HFF-Myc (cell line): ENCODE measurements at regions not wholly inside any gene's neighbourhood (a gene's known extent, or its start where the extent isn't known, plus 50 kb on each side); places are given as distances from the start of the nearest gene placed in this dataset.

Source experiments
- DNase-seq: peaks from one replicate; pipeline ENCODE4 v3.0.0-alpha.2; 2011; ENCODE audit warnings: low read depth; ENCODE audit errors: extremely low read depth
- H3K4me3 ChIP-seq: replicated peaks from 2 replicates; pipeline ENCODE4 v1.5.1; 2011; ENCODE audit warnings: low read depth, mild to moderate bottlenecking, control low read depth, low read length
- TF ChIP-seq, protein P1 (sequence below): IDR thresholded peaks from 2 replicates; pipeline ENCODE4 v1.5.1; 2012; ENCODE audit warnings: mild to moderate bottlenecking, low read depth, low read length, control low read depth; ENCODE audit errors: missing control alignments

DNA sequence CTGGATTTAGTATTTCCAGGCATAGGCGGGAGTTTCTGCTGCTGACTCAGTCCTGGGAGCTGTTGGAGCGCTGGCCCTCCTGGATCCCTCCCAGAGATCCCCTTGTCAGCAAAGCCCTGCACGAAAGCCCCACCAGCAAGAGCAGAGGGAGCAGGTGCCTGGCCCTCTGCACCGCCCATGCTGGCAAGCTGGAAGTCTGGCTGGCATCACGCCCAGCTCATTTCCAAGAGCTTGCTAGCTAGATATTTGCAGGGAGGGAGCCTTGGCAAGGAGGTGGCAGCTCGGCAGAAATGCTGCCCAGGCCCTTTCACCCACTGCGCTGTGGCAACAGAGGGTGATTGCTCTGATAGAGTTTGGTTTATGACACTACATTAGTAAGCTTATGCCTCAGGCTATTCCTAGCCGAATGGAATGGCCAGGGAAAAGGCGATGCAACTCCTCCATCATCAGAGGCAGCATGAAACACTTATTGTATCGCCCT lies 193.9 kb downstream of the EMP1 start:
- TF ChIP-seq, protein P1, sequence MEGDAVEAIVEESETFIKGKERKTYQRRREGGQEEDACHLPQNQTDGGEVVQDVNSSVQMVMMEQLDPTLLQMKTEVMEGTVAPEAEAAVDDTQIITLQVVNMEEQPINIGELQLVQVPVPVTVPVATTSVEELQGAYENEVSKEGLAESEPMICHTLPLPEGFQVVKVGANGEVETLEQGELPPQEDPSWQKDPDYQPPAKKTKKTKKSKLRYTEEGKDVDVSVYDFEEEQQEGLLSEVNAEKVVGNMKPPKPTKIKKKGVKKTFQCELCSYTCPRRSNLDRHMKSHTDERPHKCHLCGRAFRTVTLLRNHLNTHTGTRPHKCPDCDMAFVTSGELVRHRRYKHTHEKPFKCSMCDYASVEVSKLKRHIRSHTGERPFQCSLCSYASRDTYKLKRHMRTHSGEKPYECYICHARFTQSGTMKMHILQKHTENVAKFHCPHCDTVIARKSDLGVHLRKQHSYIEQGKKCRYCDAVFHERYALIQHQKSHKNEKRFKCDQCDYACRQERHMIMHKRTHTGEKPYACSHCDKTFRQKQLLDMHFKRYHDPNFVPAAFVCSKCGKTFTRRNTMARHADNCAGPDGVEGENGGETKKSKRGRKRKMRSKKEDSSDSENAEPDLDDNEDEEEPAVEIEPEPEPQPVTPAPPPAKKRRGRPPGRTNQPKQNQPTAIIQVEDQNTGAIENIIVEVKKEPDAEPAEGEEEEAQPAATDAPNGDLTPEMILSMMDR: no peak
- no peak overlapping the region for H3K4me3 ChIP-seq
- DNase-seq: no peak

DNA sequence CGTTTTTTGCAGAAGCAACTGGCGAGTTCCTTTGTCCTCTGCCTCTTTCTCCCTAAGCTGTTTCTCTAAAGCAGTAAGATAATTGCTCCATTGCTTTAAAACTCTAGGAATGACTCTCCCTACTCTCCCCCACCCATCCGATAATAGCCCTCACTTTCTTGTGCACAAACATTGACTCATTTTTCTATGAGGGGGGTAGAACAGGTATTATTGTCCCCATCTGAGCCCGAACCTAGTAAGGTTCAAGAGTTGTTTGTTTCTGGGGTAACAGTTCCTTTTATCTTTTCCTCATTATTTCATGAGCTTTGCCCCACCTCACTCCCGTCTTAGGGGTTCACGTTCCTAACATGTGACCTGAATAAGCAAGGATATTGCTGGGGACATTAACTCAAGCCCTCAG lies 190.6 kb downstream of the EMP1 start:
- TF ChIP-seq, protein P1: no peak
- no peak for DNase-seq
- H3K4me3 ChIP-seq: no peak overlapping the region

DNA sequence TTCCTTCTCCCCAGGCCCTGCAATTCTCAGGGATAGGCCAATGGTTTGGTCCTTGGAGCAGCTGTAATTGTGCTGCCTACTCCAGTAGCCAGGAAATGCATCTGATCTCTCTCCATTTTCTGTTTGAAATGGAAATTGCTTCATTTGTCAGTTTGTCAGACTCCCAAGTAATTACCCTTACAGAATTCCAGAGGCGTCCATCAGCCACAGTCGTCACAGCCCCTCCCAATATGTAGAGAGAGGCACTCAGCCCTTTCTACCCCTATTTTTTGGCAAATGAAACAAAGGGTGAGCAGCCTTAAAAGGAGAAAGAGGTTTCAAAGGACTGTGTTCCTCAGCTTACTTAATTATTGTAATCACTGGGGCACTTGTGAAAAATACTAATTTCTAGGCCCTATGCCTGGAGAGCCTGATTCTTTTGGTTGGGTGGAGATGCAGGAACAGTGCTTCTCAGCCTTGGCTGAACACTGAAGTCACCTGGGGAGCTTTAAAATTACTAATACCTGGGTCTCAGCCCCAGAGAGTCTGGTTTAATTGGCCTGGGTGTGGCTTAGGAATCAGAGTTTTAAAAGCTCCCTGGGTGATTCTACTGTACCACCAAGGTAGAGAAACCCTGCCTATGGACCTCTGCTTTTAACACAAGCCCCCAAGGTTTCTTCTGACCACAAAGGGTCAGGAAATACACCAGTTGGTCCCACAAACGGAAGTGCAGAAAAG lies 190.0 kb downstream of the EMP1 start:
- DNase-seq: no peak
- TF ChIP-seq, protein P1: no peak

DNA sequence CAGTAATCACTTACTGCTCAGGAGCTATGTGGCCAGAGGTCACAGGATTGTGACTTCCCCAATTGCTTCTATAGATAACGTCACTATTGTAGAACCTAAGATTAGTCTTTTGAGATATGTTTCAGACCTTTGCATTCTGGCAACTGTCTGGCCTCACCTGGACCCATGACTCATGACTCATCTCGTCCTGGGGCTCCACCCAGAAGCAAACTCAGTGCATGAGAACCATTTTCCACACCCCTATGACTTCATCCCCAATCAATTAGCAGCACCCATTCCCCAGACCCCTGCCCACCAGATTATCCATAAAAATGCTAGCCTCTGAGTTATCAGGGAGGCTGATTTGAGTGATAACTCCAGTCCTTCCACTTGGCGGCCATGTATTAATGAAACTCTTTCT lies 186.9 kb downstream of the EMP1 start:
- no peak overlapping the region for H3K4me3 ChIP-seq
- no peak for DNase-seq
- TF ChIP-seq, protein P1: no peak

More for the DNA sequence above, 190.0 kb downstream of the EMP1 start:
- H3K4me3 ChIP-seq: no peak overlapping the region

DNA sequence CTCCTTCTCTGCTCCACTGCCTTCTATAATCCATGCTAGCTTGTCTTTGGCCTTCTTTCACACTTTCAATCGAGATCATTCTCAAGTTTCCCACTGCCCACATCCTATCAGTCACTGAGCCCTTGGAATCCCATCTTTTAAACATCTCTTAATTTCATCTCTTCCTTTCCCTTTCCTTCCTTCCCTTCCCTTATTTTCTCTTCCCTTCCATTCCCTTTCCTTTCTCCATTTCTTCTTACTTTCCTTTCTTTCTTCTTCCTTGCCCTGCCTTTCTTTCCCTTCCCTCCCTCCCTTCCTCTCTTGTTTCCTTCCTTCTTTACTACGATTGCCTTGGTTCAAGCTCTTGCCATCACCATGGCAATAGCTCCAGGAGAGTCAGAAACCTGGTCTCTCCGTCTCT lies 183.8 kb downstream of the EMP1 start:
- DNase-seq: no peak
- H3K4me3 ChIP-seq: no peak overlapping the region
- TF ChIP-seq, protein P1: no peak

DNA sequence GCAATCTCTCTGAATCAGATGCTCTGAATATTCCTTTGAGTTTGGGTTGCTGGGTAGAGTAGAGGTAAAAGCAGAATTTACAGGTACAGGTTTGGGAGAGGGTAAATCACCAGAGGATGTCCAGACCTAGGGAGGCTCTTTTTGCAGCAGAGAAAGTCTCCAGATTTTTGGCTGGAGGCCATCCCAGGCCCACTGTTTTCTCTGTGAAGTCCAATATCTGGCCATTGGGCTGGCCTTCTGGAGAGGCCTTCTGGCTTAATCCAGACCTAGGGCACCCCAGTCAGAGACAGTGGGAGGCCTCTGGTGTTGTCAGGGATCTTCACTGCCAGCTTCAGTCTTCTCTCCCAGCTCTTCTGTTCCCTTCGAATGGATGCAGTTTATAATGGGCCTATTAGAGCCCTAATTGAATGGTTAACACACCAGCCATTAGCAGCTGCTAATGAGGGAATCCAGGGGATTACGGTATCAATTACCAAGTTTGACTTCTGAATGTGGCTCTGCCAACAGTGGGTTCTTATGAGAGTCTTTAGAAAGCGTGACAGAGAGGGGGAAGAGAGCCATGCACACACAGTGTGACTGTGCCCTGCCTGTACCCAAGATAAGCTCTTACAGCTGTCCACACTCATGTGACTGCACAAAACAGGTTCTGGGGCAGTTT lies 183.1 kb downstream of the EMP1 start:
- no peak overlapping the region for H3K4me3 ChIP-seq
- TF ChIP-seq, protein P1: no peak
- DNase-seq: no peak
